ENCODE measurements at regions not wholly inside any gene's neighbourhood (a gene's known extent, or its start where the extent isn't known, plus 50 kb on each side); places are given as distances from the start of the nearest gene placed in this dataset.

DNA sequence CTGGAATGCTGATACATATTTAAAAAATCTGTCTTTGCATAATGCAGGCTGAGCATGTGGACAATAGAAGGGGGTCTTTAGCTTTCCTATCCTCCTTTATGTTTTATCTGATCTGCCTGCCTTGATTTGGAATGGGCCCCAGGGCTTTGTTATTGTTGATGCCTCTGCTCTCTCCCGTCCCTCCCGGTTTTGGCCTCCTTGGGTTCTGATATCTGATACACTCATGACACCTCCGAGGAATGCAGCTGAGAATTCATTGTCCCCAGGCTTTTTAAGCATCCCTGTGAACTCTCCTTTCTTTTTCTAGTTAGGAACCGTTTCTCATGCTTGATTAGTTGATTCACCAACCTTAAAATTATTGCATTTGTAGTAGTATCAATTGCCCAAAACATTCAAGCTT lies 185.5 kb upstream of the RALGAPA2 start:
- Mint-ChIP-seq H3K36me3 (ENCODE audit: low read depth) (no peaks in the 10 kb centered on the region), H3K27me3 (ENCODE audit: low read depth) (peaks cover 7% of the 10 kb centered on the region), H3K27ac (no peak overlapping the region)

DNA sequence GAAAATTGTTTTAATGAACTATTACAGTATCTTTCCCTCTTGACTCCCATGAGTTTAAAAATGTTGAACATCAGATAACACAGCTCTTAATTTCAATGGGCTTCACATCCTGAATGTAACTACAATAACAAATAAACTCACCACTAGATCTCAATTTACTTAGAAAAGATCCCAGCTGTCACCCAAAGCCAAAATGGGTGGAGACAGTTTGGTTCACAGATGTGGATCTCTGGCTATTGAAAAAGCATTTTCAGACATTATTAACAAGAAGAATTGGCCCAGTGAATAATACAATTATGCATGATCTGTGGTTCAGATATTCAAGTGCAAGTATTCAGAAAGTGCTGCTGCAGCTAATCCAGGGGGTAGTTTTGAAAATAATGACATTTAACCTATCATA lies 184.7 kb upstream of the RALGAPA2 start:
- no peaks in the 10 kb centered on the region for H3K36me3 Mint-ChIP-seq (ENCODE audit: low read depth)
- H3K27ac Mint-ChIP-seq, result no peak overlapping the region
- no peak for DNase-seq (ENCODE audit: low spot score)
- no peak overlapping the region for H3K4me3 Mint-ChIP-seq
- no peaks in the 10 kb centered on the region for H3K9me3 Mint-ChIP-seq
- H3K4me1 Mint-ChIP-seq (ENCODE audit: low read depth), result no peaks in the 10 kb centered on the region
- H3K27me3 Mint-ChIP-seq (ENCODE audit: low read depth), result peaks cover 7% of the 10 kb centered on the region

More for the DNA sequence above, 185.5 kb upstream of the RALGAPA2 start:
- no peak for DNase-seq (ENCODE audit: low spot score)
- Mint-ChIP-seq H3K4me1 (ENCODE audit: low read depth) (no peaks in the 10 kb centered on the region), H3K9me3 (no peaks in the 10 kb centered on the region), H3K4me3 (no peak overlapping the region)

DNA sequence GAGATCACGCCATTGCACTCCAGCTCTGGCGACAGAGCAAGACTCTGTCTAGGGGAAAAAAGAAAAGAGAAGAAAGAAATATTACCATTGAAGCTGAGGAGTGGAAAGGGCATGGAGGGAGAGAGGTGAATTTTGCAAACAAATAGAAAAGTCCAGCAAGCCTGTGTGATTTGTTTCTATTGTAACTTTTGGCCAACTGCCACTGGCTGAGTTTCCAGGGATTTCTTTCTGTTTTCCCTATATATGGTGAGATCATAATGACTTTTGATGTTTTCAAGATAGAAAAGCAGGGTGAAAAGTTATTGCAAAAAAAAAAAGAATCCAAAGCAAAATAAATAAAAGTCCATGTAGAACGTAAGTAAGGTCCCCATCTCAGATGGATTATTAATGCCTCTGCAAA lies 184.2 kb upstream of the RALGAPA2 start:
- Mint-ChIP-seq H3K36me3 (ENCODE audit: low read depth) (no peaks in the 10 kb centered on the region), H3K27ac (no peak overlapping the region), H3K4me1 (ENCODE audit: low read depth) (no peaks in the 10 kb centered on the region), H3K4me3 (no peak overlapping the region), H3K27me3 (ENCODE audit: low read depth) (peaks cover 7% of the 10 kb centered on the region), H3K9me3 (no peaks in the 10 kb centered on the region)
- DNase-seq (ENCODE audit: low spot score), result no peak

GRCh38 chr20:20895537-20895936 lies 183.1 kb upstream of the RALGAPA2 start:
- H3K4me3 Mint-ChIP-seq, result no peak overlapping the region
- no peaks in the 10 kb centered on the region for H3K9me3 Mint-ChIP-seq
- DNase-seq (ENCODE audit: low spot score), result no peak
- H3K27ac Mint-ChIP-seq, result no peak overlapping the region
- no peaks in the 10 kb centered on the region for H3K36me3 Mint-ChIP-seq (ENCODE audit: low read depth)
- H3K4me1 Mint-ChIP-seq (ENCODE audit: low read depth), result no peaks in the 10 kb centered on the region
- peaks cover 7% of the 10 kb centered on the region for H3K27me3 Mint-ChIP-seq (ENCODE audit: low read depth)

DNA sequence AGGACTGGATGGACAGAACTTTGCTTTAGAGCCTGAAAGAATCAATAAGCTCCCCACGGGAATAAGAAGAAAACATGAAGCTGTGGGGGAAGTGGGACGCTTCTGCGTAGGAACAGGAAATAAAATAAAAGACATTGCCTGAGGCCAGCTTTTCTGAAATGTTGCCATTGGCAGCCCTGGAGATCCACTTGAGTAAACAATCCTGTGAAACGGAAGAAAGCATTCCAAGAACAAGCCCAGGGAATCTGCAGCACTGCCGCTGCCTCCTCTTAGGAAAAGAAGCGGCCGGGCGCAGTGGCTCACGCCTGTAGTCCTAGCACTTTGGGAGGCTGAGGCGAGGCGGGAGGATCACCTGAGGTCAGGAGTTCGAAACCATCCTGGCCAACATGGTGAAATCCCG lies 182.3 kb upstream of the RALGAPA2 start:
- H3K4me3 Mint-ChIP-seq, result no peak overlapping the region

GRCh38 chr20:20894280-20894679 lies 181.8 kb upstream of the RALGAPA2 start:
- H3K36me3 Mint-ChIP-seq (ENCODE audit: low read depth), result no peaks in the 10 kb centered on the region
- H3K4me3 Mint-ChIP-seq, result no peak overlapping the region
- H3K27ac Mint-ChIP-seq, result no peak overlapping the region
- H3K9me3 Mint-ChIP-seq, result no peaks in the 10 kb centered on the region
- no peaks in the 10 kb centered on the region for H3K4me1 Mint-ChIP-seq (ENCODE audit: low read depth)
- peaks cover 7% of the 10 kb centered on the region for H3K27me3 Mint-ChIP-seq (ENCODE audit: low read depth)
- DNase-seq (ENCODE audit: low spot score), result no peak

More for the DNA sequence above, 182.3 kb upstream of the RALGAPA2 start:
- Mint-ChIP-seq H3K36me3 (ENCODE audit: low read depth) (no peaks in the 10 kb centered on the region), H3K27ac (no peak overlapping the region), H3K9me3 (no peaks in the 10 kb centered on the region), H3K4me1 (ENCODE audit: low read depth) (no peaks in the 10 kb centered on the region), H3K27me3 (ENCODE audit: low read depth) (peaks cover 7% of the 10 kb centered on the region)
- no peak for DNase-seq (ENCODE audit: low spot score)

GRCh38 chr20:20892328-20892727 lies 179.9 kb upstream of the RALGAPA2 start:
- H3K36me3 Mint-ChIP-seq (ENCODE audit: low read depth), result no peaks in the 10 kb centered on the region
- no peak overlapping the region for H3K27ac Mint-ChIP-seq
- H3K4me3 Mint-ChIP-seq, result no peak overlapping the region
- no peaks in the 10 kb centered on the region for H3K9me3 Mint-ChIP-seq
- DNase-seq (ENCODE audit: low spot score), result no peak
- no peaks in the 10 kb centered on the region for H3K4me1 Mint-ChIP-seq (ENCODE audit: low read depth)
- peaks cover 3% of the 10 kb centered on the region for H3K27me3 Mint-ChIP-seq (ENCODE audit: low read depth)

DNA sequence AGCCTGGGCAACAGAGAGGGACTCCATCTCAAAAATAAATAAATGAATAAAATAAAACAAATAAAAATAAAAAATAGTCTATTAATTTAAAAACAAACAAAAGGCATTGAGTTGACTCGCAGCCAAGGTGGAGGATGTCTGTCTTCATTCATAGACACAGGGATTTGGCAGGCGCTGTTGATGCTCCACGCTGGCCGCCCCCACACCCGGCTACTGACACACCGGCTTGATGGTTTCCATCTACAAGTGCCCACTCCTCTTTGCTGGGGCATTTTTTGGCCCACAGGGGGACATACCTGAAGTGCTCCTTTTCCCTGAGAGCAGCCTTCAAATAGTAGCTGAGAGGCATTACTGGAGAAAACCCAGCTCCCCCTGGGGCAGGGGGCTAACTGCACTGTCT lies 178.3 kb upstream of the RALGAPA2 start:
- no peak overlapping the region for H3K27ac Mint-ChIP-seq
- DNase-seq (ENCODE audit: low spot score), result no peak
- H3K4me1 Mint-ChIP-seq (ENCODE audit: low read depth), result no peaks in the 10 kb centered on the region
- H3K9me3 Mint-ChIP-seq, result no peaks in the 10 kb centered on the region
- H3K36me3 Mint-ChIP-seq (ENCODE audit: low read depth), result no peaks in the 10 kb centered on the region
- no peaks in the 10 kb centered on the region for H3K27me3 Mint-ChIP-seq (ENCODE audit: low read depth)
- H3K4me3 Mint-ChIP-seq, result no peak overlapping the region

DNA sequence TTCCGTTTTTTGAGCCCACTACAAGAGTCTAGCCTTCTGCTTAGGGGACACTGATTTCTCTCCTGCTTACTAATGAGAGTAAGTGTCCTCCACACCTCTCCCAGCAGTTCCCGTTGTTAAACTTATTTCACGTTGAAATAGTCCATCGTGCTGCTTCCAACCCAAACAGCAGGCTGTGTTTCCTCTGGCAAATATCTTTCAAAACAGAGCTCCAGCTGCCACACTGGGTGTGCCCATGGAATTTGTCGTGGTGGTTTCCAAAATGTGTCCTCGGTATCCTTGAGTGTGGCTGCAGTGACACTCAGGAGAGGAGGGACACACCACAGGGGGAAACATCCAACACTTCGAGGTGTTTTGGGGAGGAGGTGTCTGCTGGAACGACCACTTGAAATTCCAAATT lies 176.5 kb upstream of the RALGAPA2 start:
- Mint-ChIP-seq H3K4me1 (ENCODE audit: low read depth) (no peaks in the 10 kb centered on the region), H3K36me3 (ENCODE audit: low read depth) (no peaks in the 10 kb centered on the region), H3K4me3 (no peak overlapping the region), H3K27me3 (ENCODE audit: low read depth) (no peaks in the 10 kb centered on the region), H3K27ac (no peak overlapping the region), H3K9me3 (no peaks in the 10 kb centered on the region)
- DNase-seq (ENCODE audit: low spot score), result no peak

GRCh38 chr20:20888266-20888656 lies 175.8 kb upstream of the RALGAPA2 start:
- Mint-ChIP-seq H3K4me1 (ENCODE audit: low read depth) (no peaks in the 10 kb centered on the region), H3K27ac (no peak overlapping the region), H3K4me3 (no peak overlapping the region), H3K27me3 (ENCODE audit: low read depth) (no peaks in the 10 kb centered on the region), H3K9me3 (no peaks in the 10 kb centered on the region), H3K36me3 (ENCODE audit: low read depth) (no peaks in the 10 kb centered on the region)
- DNase-seq (ENCODE audit: low spot score), result no peak

DNA sequence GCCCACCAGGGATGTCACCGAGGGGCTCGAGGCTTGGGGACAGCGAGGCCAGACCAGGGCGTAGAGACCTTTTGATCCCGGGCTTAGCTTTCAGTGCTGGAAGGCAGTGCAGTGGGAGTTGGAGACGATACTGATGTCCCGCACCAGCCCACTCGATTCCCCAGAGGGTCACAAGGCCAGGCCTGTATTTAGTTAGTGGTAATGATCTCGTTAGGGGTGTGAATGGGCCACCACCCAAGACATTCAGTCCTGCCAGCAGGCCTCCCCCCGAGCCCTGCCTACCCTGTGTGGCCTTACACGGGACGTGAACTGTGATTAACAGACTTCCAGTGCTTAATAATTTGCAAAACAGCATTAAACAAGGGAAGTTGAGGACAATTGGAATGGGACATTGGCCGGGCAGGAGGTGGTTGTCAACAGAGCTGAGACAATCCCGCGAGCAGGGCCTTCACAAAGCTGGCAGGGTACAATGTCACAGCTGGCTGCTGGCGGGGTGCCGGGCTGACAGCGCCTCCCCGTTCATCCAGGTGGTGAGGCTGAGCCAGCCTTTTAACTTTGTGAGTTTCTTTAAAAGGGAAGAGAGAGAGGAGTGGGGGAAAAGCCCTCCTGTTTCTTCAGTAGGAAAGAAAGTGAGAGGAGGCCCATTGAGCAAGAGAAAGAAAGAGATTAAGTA lies 175.3 kb upstream of the RALGAPA2 start:
- DNase-seq (ENCODE audit: low spot score), result no peak
- no peaks in the 10 kb centered on the region for H3K36me3 Mint-ChIP-seq (ENCODE audit: low read depth)
- no peak overlapping the region for H3K4me3 Mint-ChIP-seq
- no peaks in the 10 kb centered on the region for H3K27me3 Mint-ChIP-seq (ENCODE audit: low read depth)
- H3K27ac Mint-ChIP-seq, result no peak overlapping the region
- H3K4me1 Mint-ChIP-seq (ENCODE audit: low read depth), result no peaks in the 10 kb centered on the region
- no peaks in the 10 kb centered on the region for H3K9me3 Mint-ChIP-seq

DNA sequence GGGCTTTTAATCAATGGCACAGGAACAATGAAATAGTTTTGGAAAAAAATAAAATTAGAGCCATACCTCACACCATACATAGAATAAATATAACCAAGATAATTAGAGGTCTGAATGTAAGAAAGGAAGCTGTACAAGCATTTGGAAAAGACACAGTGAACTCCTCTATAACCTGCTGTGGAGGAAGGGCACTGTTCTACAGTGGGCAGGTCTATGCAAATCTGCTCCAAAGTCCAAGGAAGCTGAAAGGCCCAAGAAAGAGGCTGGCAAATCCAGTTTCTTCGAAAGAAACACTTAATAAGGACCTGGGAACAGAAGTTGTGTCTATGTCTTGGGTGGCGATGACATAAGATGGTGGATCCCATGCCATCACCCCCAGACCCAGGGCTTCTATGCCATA lies 169.4 kb upstream of the RALGAPA2 start:
- Mint-ChIP-seq H3K27ac (no peak overlapping the region), H3K27me3 (ENCODE audit: low read depth) (no peaks in the 10 kb centered on the region), H3K4me1 (ENCODE audit: low read depth) (no peaks in the 10 kb centered on the region), H3K4me3 (no peak overlapping the region), H3K9me3 (no peaks in the 10 kb centered on the region), H3K36me3 (ENCODE audit: low read depth) (no peaks in the 10 kb centered on the region)
- DNase-seq (ENCODE audit: low spot score), result no peak

DNA sequence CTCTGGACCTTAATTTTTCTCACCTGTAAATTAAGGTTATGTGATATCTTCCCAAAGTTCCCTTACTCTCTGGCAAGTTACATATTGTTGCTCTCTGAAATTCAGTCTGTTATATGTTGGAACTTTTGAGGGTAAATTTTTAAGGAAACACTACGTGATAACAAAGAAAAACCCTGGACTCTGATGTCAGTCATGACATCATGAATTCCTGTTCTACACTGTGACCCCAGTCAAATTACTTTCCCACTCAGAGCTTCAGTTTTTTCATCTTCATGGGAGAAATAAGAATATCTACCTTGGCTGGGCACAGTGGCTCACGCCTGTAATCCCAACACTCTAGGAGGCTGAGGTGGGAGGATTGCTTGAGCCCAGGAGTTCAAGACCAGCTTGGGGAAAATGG lies 164.6 kb upstream of the RALGAPA2 start:
- Mint-ChIP-seq H3K4me1 (ENCODE audit: low read depth) (no peaks in the 10 kb centered on the region), H3K27ac (no peak overlapping the region), H3K36me3 (ENCODE audit: low read depth) (no peaks in the 10 kb centered on the region), H3K4me3 (no peak overlapping the region), H3K27me3 (ENCODE audit: low read depth) (peaks cover 4% of the 10 kb centered on the region), H3K9me3 (no peaks in the 10 kb centered on the region)
- DNase-seq (ENCODE audit: low spot score), result no peak

GRCh38 chr20:20875716-20876115 lies 163.3 kb upstream of the RALGAPA2 start:
- Mint-ChIP-seq H3K36me3 (ENCODE audit: low read depth) (no peaks in the 10 kb centered on the region), H3K4me1 (ENCODE audit: low read depth) (no peaks in the 10 kb centered on the region), H3K27me3 (ENCODE audit: low read depth) (peaks cover 4% of the 10 kb centered on the region), H3K4me3 (no peak overlapping the region), H3K9me3 (no peaks in the 10 kb centered on the region), H3K27ac (no peak overlapping the region)
- no peak for DNase-seq (ENCODE audit: low spot score)

DNA sequence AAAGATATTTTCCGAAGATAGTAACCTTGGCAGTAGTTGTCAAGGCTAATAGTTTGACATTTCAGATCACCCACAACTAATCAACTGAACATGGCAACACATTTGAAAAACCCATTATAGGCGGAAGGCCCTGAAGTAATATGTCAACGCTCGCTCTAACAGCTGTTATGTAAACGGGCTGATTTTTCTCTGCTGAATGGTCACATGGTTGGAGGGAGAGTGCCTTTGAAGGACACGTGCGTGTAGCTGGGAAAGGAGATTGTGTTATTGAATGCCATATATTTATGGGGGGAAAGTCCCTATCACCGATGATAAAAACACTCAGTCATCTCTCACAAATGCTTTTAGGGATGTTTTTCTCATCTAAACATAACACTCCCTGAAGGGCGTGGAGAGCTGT lies 160.0 kb upstream of the RALGAPA2 start:
- Mint-ChIP-seq H3K9me3 (no peaks in the 10 kb centered on the region), H3K36me3 (ENCODE audit: low read depth) (no peaks in the 10 kb centered on the region), H3K27ac (no peak overlapping the region), H3K27me3 (ENCODE audit: low read depth) (peaks cover 4% of the 10 kb centered on the region), H3K4me3 (no peak overlapping the region), H3K4me1 (ENCODE audit: low read depth) (no peaks in the 10 kb centered on the region)
- DNase-seq (ENCODE audit: low spot score), result no peak
